Aorta (tissue), 5 donors: ENCODE measurements at regions not wholly inside any gene's neighbourhood (a gene's known extent, or its start where the extent isn't known, plus 50 kb on each side); places are given as distances from the start of the nearest gene placed in this dataset.

Experiments
- ATAC-seq: fragments of 200-7000 bp; cut with Tn5 transposase; one replicate; pipeline ENCODE4 v1.9.1; 2022; ENCODE audit warnings: moderate library complexity; ENCODE audit not compliant: low FRiP score
- DNase-seq, 2 donors: peaks; one replicate each; pipeline ENCODE4 v3.0.0-alpha.2; 2020
- H3K27ac ChIP-seq, 2 donors: one replicate each; pipeline ENCODE4 v1.5.1; 2013; ENCODE audit warnings: low read length in 2 of 2, mild to moderate bottlenecking in 2 of 2, moderate library complexity in 2 of 2, control low read depth in 1 of 2, inconsistent platforms in 1 of 2, low read depth in 1 of 2
- H3K27me3 ChIP-seq, 2 donors: one replicate each; pipeline ENCODE4 v1.6.1; 2013; ENCODE audit warnings: control low read depth in 1 of 2, low read length in 1 of 2, mild to moderate bottlenecking in 1 of 2, moderate library complexity in 1 of 2; ENCODE audit not compliant: insufficient read depth in 2 of 2, control insufficient read depth in 1 of 2
- H3K36me3 ChIP-seq, 2 donors: one replicate each; pipeline ENCODE4 v1.6.1; 2013; ENCODE audit warnings: control low read depth in 1 of 2, low read length in 1 of 2, mild to moderate bottlenecking in 1 of 2; ENCODE audit not compliant: insufficient read depth in 2 of 2, control insufficient read depth in 1 of 2
- H3K4me1 ChIP-seq, 2 donors: one replicate each; pipeline ENCODE4 v1.6.1; 2013; ENCODE audit warnings: low read length in 2 of 2, control low read depth in 1 of 2, mild to moderate bottlenecking in 1 of 2, moderate library complexity in 1 of 2; ENCODE audit not compliant: insufficient read depth in 2 of 2, control insufficient read depth in 1 of 2
- H3K4me3 ChIP-seq, 2 donors: one replicate each; pipeline ENCODE4 v1.5.1; 2013; ENCODE audit warnings: low read length in 2 of 2, control low read depth in 1 of 2, mild to moderate bottlenecking in 1 of 2
- H3K9me3 ChIP-seq: one replicate; pipeline ENCODE4 v1.6.1; 2013; ENCODE audit warnings: mild to moderate bottlenecking, low read length; ENCODE audit not compliant: control insufficient read depth
- WGBS, 2 donors: extraction: QIAGEN DNeasy Blood & Tissue Kit; methylation state at CpG; one replicate each; pipeline ENCODE4 v1.1.7; 2013; 5-methylcytosine and 5-hydroxymethylcytosine counted together
- intact Hi-C, 2 donors: fragments of 100-400 bp; cut with DNase I; formaldehyde crosslinking; loops; one replicate each; pipeline versions ENCODE4 v1.14.2 to v1.15.0; 2022
- donor health status: healthy with polysubstance abuse.
- donor health status: Bipolar disorder and iron deficiency.
- donor health status: DM: no; HTN: no; CAD: no.
- donor health status: DM: no; HTN: no; CAD: no.
- donor health status: DM: yes; HTN: yes; CAD: no.

GRCh38 chr4:14138106-14138505 lies 510.6 kb upstream of the BOD1L1 start:
- no peak for ATAC-seq
- H3K27ac ChIP-seq: no peak overlapping the region
- no peaks in the 10 kb centered on the region for H3K36me3 ChIP-seq
- intact Hi-C loops: no loop called here
- H3K9me3 ChIP-seq: no peaks in the 10 kb centered on the region
- no peak overlapping the region for H3K4me3 ChIP-seq
- no peaks in the 10 kb centered on the region for H3K4me1 ChIP-seq
- no peak for DNase-seq
- no peaks in the 10 kb centered on the region for H3K27me3 ChIP-seq

- WGBS, 2 donors: 31 to 41% methylated on average over 1 of the region's 1 CpG
- no peaks in the 10 kb centered on the region for H3K36me3 ChIP-seq
- no peaks in the 10 kb centered on the region for H3K27me3 ChIP-seq
- no peaks in the 10 kb centered on the region for H3K4me1 ChIP-seq
- no peak for ATAC-seq
- intact Hi-C loops: no loop called here
- no peak for DNase-seq
- peaks cover 2% of the 10 kb centered on the region for H3K9me3 ChIP-seq
- H3K27ac ChIP-seq: no peak overlapping the region
- H3K4me3 ChIP-seq: no peak overlapping the region
These were observed 516.4 kb upstream of the BOD1L1 start for GRCh38 chr4:14143892-14144291.

DNA sequence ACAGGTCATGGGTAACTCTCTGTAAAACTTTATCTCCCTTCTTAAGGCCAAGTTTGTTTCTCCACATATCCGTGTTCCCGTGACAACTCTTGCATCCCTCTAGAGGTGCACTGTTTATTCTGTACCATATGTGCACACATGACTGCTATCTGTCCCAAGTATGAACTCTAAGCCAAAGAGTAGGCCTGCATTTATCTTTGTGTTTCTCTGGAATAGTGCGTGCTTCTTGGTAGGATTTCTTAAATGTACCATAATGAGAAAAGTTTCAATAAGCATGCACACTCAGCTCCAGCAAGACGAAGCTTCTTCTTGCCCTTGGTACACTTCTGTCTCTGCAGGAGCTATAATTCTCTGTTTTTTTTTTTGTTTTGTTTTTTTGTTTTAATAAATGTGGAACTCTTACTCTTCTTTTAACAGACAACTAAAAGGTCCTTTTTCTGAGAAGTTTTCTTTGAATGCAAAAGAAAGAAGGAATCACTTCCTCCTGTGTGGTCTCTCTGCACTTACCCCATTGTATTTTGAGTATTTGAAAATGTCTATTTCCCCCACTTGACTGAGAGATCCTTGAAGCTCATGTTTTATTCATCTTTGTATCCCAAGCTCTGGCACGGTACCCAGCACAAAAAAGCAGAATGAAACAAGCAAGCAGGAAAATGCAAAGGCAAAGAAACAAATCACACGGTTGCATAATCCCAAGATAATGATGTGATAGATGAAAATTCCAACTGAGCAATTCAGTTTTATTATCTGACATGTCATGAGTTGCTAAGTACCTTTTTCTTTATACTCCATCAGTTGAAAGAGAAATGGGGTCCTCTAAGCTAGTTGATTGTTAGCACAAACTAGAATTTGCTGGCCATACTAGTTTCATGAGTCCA lies 521.9 kb upstream of the BOD1L1 start:
- Histone ChIP-seq H3K27me3 (no peaks in the 10 kb centered on the region), H3K36me3 (no peaks in the 10 kb centered on the region), H3K9me3 (peaks cover 8% of the 10 kb centered on the region), H3K27ac (no peak overlapping the region), H3K4me3 (no peak overlapping the region), H3K4me1 (no peaks in the 10 kb centered on the region)
- no peak for ATAC-seq
- intact Hi-C loops: no loop called here
- 57 to 60% methylated on average over 6 of the region's 6 CpGs for WGBS, 2 donors
- no peak for DNase-seq

- H3K27ac ChIP-seq: no peak overlapping the region
- intact Hi-C loops: no loop called here
- ATAC-seq (no peak), DNase-seq (no peak)
- no peaks in the 10 kb centered on the region for H3K4me1 ChIP-seq
- H3K9me3 ChIP-seq: peaks cover 8% of the 10 kb centered on the region
- no peaks in the 10 kb centered on the region for H3K36me3 ChIP-seq
- WGBS, 2 donors: 41 to 60% methylated on average over 2 of the region's 2 CpGs
- no peak overlapping the region for H3K4me3 ChIP-seq
- no peaks in the 10 kb centered on the region for H3K27me3 ChIP-seq
These were observed 523.6 kb upstream of the BOD1L1 start for GRCh38 chr4:14151101-14151500.

- no peaks in the 10 kb centered on the region for H3K4me1 ChIP-seq
- ATAC-seq (no peak), DNase-seq (no peak)
- H3K27ac ChIP-seq: no peak overlapping the region
- no peaks in the 10 kb centered on the region for H3K27me3 ChIP-seq
- intact Hi-C loops: no loop called here
- H3K4me3 ChIP-seq: no peak overlapping the region
- peaks cover 6% of the 10 kb centered on the region for H3K9me3 ChIP-seq
- H3K36me3 ChIP-seq: no peaks in the 10 kb centered on the region
- WGBS, 2 donors: 83% methylated on average over 4 of the region's 4 CpGs
These were observed 525.5 kb upstream of the BOD1L1 start for GRCh38 chr4:14152834-14153519.

GRCh38 chr4:14155803-14156202 lies 528.3 kb upstream of the BOD1L1 start:
- no peak for DNase-seq
- no peak for ATAC-seq
- intact Hi-C loops: no loop called here
- H3K27ac ChIP-seq: no peak overlapping the region
- no peak overlapping the region for H3K4me3 ChIP-seq
- H3K4me1 ChIP-seq: no peaks in the 10 kb centered on the region
- H3K27me3 ChIP-seq: no peaks in the 10 kb centered on the region
- no peaks in the 10 kb centered on the region for H3K36me3 ChIP-seq
- H3K9me3 ChIP-seq: peaks cover 3% of the 10 kb centered on the region
- WGBS, 2 donors: 59 to 62% methylated on average over 3 of the region's 3 CpGs

DNA sequence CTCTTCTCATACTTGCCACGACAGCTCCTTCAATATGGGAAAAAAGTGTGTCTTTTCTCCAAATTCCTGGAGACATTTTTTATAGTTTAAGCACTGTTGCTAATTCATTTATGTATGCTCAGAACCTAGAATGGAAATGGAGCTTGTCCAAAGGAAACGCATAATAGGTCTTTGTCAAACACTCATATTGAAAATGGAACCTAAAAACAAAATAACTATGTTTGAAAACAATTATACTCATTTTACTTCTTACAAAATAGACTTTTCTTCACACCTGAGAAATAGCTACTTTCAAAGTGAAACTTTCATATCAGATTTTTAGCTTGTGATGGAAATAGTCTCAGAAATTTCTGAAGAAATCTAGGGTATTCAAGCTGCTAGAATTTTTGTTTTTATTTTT lies 529.7 kb upstream of the BOD1L1 start:
- ATAC-seq (no peak), DNase-seq (no peak)
- H3K27ac ChIP-seq: no peak overlapping the region
- H3K27me3 ChIP-seq: no peaks in the 10 kb centered on the region
- WGBS, 2 donors: 59 to 69% methylated on average over 2 of the region's 2 CpGs
- H3K36me3 ChIP-seq: no peaks in the 10 kb centered on the region
- intact Hi-C loops: no loop called here
- no peak overlapping the region for H3K4me3 ChIP-seq
- H3K4me1 ChIP-seq: no peaks in the 10 kb centered on the region
- H3K9me3 ChIP-seq: no peaks in the 10 kb centered on the region

DNA sequence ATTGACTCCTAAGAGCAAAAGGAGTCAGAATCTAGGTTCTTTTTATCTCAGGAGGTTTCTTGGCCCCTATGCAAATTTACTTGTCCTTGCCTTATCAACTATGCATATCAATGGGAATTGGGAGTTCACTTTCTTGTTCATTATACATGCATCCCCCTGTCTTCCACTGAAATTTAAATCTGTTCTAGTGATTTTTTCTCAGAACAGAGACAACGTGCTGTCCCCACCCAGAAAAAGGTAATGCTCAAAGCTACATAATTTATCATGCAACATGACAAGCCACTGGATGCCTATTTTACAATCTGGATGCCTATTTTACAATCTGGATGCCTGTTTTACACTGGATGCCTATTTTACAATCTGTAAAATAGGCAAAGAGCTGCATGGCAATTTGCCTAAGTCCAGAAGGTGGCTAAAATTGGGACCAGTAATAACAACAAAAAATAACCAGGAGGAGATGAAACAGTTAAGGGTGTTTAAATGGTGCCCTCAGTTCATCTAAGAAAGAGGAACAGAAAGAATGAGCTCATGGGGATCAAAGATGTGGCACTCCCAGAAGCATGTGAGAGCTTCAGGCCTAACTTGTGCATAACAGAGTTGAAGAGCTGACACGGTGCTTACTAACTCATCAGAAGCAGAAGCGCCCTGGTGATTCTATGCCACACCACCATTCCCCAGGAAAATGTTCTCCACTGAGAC lies 537.8 kb upstream of the BOD1L1 start:
- ATAC-seq: no peak
- intact Hi-C loops: no loop called here

More for the DNA sequence above, 537.8 kb upstream of the BOD1L1 start:
- Histone ChIP-seq H3K4me3 (no peak overlapping the region), H3K9me3 (no peaks in the 10 kb centered on the region), H3K36me3 (no peaks in the 10 kb centered on the region), H3K27ac (no peak overlapping the region), H3K4me1 (no peaks in the 10 kb centered on the region), H3K27me3 (no peaks in the 10 kb centered on the region)
- DNase-seq: no peak
- 61 to 69% methylated on average over 3 of the region's 3 CpGs for WGBS, 2 donors
